GM18951 (cell line): ENCODE measurements at regions not wholly inside any gene's neighbourhood (a gene's known extent, or its start where the extent isn't known, plus 50 kb on each side); places are given as distances from the start of the nearest gene placed in this dataset.

ENCODE experiments used
- POLR2A ChIP-seq: IDR thresholded peaks from 4 replicates; pipeline ENCODE4 v1.6.1; 2011; ENCODE audit warnings: mild to moderate bottlenecking; ENCODE audit not compliant: insufficient read length, insufficient read depth; ENCODE audit errors: extremely low read depth
- in situ Hi-C: fragments of 300-500 bp; cut with MboI; formaldehyde crosslinking; loops from one replicate; pipeline ENCODE4 v1.12.0; 2022; ENCODE audit warnings: low sequenced_read_pairs, mixed read lengths, inconsistent platforms; ENCODE audit not compliant: unreplicated experiment

DNA sequence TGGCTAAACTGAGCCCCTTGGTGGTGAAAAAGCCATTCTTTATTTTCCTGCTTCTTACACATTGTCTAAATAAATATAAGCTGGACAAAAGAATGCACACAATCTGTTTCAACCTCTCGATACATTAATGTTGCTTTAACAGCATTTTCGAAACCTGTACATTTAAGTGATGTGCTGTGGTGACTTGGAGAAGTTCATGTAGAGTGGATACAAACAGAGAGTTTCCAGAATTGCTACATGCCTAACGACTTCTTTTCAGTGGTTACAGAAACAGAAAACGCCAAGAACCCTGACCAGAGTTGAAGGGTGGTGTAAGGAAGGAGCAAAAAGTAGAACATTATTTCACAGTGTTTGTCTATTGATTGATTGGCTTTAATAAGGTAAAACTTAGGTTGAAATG is 500.9 kb downstream of the SLC16A7 start:
- in situ Hi-C loops = no loop called here
- no peak for TF ChIP-seq POLR2A

DNA sequence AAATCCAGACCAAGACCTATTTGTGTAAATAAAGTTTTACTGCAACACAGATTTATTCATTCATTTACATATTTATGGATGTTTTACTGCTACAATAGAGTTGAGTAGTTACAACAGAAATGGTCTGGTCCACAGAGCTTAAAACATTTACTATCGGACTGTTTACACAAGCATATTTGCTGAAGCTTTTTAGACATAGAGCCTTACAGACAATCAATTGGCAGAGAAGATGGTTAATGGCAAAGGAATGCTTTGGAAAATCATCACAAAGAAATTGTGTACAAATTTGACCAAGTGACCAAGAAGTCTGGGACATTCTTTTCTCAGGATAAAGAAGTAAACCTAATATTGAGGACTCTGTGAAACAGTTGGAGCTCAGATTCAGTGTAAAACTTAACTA is 504.3 kb downstream of the SLC16A7 start:
- in situ Hi-C loops = no loop called here
- TF ChIP-seq POLR2A = no peak

DNA sequence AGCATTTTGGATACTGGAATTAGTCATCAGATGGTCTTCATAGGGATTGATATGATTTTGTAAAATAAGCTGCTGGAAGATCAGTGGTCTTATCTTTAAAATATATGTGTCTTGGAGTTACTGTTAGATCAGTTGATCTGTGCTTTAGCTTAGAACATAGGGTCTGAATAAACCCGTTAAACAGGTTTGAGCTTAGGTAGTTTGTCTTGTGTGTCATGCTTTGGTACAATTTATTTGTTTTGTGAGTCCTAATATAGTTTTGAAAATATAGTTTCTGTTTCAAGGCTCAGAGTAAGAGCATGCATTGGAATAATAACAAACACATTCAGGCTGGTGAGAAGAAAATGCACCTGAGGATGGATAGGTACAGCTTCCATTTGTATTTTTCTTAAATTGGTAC is 505.0 kb downstream of the SLC16A7 start:
- in situ Hi-C loops = no loop called here
- no peak for TF ChIP-seq POLR2A

DNA sequence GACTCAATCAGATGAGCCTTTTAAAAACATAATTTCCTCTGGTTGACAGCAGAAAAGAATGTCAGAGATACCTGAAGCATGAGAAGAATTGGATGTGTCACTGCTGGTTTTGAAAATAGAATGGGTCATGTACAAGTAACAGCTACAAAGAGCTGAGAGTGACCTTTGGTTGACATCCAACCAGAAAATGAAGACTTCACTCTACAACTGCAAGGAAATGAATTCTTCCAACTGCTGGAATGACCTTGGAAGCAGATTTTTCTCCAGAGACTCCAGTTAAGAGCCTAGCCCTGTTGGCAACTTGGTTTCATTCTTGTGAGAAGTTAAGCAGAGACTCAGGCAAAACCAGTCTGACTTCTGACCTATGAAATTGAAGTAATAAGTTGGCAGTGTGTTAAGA is 505.9 kb downstream of the SLC16A7 start:
- TF ChIP-seq POLR2A = no peak
- in situ Hi-C loops = no loop called here

DNA sequence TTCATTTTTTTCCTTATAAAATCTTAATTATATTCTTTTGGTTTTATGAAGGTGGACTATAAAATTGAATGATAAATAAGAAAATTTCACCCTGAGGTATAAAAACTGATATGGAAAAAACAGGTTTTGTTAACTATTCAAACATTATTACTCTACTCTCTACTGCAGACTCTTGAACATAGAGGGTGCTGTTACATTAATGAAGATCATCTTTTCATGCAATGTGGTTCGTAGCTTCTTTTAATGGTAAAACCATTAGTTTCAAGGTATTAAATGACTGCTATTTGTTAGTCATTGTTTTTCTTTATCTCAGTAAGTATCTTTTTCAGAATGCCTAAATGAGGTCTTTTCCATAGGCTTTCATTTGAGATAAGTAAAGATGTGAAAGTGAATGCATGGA is 510.4 kb downstream of the SLC16A7 start:
- in situ Hi-C loops = no loop called here
- no peak for TF ChIP-seq POLR2A

DNA sequence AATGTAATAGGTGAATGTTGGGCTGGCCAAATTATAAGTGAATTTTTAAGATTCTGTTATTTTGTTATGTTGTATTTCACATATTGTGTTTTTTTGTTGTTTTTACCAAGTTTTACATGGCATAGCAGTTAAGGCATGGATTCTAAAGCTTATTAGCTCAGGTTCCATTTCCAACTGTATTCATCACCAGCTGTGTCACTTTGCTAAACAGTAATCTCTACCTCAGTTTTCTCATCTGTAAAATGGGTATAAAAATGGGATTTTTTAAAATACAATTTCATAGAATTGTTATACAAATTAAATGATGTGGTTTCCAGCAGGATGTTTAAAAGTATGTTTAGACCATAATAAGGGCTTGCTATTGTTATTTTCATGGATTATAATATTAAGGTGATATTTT is 512.2 kb downstream of the SLC16A7 start:
- in situ Hi-C loops = no loop called here
- TF ChIP-seq POLR2A = no peak

DNA sequence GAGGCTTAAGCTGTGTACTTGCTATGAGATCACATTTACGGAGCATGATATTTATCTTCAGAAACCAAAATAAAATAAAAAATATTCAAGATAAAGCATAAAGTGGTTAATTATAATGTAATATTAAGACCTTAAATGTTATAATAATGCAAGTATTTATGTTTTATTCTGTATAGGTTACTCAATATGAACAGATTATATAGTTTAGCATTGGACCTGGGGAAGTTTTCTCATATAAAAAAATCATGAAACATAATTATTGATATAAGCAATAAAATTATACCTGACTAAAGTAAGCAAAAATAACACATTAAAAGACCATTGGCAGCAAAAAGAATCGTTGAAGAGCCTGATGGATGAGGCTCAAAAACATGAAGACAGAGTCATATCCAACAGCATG is 516.2 kb downstream of the SLC16A7 start:
- TF ChIP-seq POLR2A = no peak
- in situ Hi-C loops = no loop called here

DNA sequence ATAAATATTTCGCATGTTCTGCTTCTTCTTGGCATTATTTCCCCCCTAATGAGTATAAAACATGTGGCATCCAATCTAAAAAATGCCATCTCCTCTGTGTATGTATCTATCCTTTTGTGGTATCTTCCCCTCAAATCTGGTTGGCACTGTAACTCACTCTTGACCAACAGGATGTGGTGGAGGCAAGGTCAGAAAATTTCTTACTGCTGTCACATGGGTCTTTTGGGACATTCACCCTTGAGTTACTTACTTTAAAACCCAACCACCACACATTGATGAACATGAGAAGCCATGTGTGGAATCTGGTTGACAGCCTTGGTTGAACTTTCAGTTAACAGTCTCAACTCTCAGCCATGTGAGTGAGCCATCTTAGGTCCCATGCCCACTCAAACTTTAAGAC is 516.9 kb downstream of the SLC16A7 start:
- no peak for TF ChIP-seq POLR2A
- in situ Hi-C loops = no loop called here

DNA sequence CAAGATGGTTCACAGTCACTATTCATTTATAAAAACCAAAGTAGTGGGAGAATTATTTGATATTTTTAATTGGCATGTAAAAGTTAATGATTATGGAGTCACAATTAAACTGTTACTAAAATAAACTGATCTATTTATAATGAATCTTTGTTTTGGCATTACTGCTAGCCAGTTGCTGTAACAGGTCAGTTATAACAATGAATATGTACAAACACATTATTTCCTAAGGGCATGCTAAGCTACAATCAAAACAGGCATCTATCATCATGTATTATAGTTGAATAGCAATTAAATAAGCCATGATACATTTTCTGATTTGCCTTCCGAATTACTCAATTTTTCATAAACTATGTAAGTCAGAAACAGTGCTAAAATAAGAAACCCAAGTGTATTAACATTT is 518.3 kb downstream of the SLC16A7 start:
- TF ChIP-seq POLR2A = no peak
- in situ Hi-C loops = no loop called here

DNA sequence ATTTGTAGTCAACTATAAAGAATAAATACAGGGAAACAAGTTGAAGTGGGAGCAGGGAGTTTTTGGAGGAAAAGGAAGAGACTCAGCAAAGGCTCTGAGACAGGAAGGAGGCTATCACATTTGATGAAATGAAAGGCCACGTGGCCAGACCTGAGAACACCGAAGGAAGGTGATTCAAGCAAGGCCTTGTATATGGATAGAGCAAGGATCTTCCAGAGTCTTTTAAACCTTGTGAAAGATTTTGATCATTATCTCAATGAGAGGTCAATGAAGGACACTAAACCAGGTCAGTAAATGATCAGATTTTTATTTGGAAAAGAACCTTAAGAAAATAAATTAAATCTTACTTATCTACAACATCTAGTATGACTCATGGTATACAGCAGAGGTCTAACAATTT is 523.5 kb downstream of the SLC16A7 start:
- TF ChIP-seq POLR2A = no peak
- in situ Hi-C loops = no loop called here

DNA sequence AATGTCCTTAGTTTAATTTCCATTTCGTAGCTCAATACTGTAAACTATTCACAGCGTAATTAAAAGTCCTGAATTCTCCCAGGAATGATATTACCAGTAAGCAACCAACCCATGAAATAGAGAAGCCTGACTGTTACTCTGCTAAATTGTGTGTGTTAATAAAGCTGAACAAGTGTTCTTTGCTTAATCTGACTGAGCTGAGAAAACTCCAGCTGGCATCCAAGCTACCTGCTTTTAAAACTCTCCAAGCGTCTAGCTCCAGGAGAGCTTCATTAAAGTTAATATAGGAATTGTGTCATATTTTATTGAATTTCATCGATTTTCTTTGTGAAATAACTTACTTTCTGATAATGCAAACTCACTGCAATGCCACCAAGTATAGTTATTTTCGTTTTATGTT is 524.4 kb downstream of the SLC16A7 start:
- no peak for TF ChIP-seq POLR2A
- in situ Hi-C loops = no loop called here

DNA sequence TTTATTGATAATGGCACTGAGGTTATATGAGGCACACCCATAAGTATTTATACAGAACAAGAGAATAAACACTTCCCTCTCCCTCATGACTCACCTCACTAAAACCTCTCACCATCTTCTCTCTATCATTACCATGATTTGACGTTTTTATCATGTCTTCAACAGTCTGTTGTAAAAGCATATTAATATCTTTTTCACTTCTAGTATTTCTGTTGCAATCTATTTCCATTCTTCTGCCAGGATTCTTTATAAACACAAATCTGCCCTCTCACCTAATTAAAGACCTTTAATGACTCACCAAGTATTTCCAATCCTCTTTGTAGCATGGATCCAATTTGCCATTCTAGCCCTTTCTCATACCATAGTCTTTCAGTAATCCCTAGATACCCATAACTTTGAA is 527.7 kb downstream of the SLC16A7 start:
- no peak for TF ChIP-seq POLR2A
- in situ Hi-C loops = no loop called here

DNA sequence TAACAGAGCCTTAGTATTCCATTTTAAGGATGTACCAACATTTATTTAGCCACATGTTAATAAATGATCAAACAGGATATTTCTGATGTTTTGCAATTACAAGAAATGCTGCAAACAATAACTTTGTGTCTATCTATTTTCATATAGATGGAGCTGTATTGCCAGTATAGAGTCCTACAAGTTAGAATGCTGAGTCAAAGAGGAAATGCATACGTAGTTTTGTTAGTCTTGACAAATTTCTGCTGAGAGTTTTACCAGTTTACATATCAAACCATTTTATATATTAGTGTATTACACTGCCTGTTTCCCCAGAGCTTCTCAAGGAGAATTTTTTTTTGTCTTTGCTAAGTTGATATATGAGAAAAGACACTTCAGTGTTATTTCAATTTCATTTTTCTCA is 541.7 kb downstream of the SLC16A7 start:
- no peak for TF ChIP-seq POLR2A

DNA sequence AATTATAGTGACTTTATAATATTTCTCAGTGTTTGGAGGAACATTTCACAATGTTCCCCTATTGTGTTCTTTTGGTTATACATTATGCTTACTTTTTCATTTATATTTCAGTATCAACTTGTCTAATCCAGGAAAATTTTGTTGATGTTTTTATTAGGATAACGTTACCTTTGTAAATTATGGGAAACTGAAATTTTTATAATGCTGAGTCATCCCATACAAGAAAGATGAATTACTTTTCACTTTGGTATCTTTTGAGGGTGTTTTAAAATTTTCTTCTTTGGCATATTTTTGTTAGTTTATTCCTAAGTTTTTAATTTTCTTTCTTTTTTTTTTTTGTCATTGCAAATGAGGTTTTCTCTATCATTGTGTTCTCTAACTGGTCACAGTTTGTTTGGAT is 542.7 kb downstream of the SLC16A7 start:
- in situ Hi-C loops = no loop called here
- no peak for TF ChIP-seq POLR2A

More for the DNA sequence above, 541.7 kb downstream of the SLC16A7 start:
- in situ Hi-C loops = no loop called here

DNA sequence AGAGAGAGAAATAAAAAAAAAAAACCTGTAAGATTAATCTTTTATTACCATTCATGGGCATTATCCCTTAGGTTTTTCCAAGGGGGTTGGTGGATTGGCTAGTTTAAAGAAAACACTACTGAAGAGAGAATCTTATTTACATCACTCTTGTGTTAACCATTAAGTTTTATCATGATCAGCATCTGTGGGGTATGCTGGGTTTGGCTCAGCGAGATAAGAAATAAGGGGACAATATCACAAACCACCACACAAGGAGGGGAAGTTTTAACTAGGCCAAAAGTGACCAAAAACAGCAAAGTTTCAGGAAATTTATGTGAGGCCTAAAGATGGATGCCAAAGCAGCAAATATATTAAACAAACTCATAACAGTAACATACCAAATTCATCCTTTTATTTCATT is 548.6 kb downstream of the SLC16A7 start:
- in situ Hi-C loops = no loop called here
- TF ChIP-seq POLR2A = no peak
